Stimulated activated naive CD8-positive, alpha-beta T cell treated with anti-CD3 and anti-CD28 coated beads, Interleukin-15, Interleukin-2, amounts not matched to agents 100 U/mL and 50 U/mL, for 24 hours (primary cell): ENCODE measurements at regions not wholly inside any gene's neighbourhood (a gene's known extent, or its start where the extent isn't known, plus 50 kb on each side); places are given as distances from the start of the nearest gene placed in this dataset.

Experiments used
- ATAC-seq: fragments of 150-1000 bp; cut with Tn5 transposase; one replicate; pipeline ENCODE4 v1.10.0; 2021
- DNase-seq: peaks from one replicate; pipeline ENCODE4 v3.0.0; 2021

DNA sequence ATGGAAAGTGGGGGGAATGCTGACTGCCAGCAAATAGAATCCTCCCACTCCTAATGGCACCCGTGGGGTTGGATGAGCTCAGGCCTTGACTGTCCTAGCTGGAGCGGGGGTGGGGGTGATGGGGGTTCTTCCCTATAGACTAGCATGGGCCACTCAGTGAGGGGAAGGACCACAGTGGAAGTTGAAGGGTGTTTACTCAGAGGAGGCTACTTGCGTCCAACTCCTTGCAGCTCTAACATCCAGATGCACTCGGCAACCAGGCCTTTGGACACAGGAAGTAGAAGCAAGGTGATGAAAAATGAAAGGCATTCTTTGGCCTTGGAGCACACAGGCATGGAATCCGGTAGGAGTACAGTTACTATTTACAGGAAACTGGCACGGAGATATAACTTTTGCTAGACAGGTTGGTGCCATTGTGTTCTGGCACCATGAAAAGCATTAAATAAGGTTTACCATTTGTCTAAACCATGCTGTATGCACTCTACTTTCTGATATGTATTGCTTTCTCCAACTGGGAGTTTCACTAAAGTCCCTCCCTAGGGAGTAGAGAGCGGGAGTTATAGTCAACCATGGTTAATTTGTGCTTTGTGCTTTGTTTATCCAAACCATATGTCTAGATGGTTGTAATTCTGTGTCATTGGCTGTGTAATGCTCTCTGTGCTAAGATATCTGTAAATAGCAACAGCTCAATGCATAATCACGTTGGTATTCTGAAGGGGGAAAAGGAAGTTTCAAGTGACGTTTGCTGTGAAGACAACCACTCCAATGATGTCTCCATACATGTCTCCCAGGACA is 125.3 kb downstream of the TSHZ3 start:
- no peak for DNase-seq

DNA sequence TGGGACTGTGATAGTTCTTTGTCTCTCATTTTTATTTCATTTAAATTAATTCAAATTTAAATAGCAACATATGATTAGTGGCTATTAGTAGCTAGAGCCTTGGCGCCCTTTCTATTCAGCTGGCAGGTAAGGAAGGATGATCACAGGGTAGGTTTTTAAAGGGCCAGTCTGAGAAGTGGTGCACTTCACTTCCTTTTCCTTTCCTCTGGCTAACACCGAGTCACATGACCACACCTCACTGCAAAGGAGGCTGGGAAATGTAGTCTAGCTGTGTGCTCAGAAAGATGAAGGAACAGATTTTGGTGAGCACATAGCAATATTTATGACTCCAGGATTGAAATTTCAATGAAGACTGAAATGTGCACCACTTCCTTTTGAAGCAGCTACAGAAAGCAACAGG is 128.7 kb downstream of the TSHZ3 start:
- ATAC-seq = no peak
- peak; percentile 14 for DNase-seq

More for the DNA sequence above, 125.3 kb downstream of the TSHZ3 start:
- ATAC-seq = no peak

DNA sequence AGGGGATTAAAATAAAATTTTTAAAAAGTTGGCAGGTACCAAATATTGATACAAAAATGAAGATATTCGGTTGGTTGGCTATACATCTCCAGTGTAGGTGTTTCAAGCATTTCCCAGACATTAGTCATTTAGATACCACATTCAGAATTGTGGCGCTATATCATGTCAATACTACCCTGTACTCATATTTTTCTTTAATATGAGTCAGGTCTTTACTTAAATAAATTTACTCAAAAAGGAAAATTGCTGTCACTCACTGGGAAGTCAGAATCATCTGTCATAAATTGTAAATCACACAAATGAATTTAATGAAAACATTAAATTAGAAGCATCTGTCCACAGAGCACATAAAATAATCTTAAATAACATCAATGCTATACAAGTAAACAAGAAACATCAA is 134.2 kb downstream of the TSHZ3 start:
- ATAC-seq = peak; percentile 66
- DNase-seq = no peak

DNA sequence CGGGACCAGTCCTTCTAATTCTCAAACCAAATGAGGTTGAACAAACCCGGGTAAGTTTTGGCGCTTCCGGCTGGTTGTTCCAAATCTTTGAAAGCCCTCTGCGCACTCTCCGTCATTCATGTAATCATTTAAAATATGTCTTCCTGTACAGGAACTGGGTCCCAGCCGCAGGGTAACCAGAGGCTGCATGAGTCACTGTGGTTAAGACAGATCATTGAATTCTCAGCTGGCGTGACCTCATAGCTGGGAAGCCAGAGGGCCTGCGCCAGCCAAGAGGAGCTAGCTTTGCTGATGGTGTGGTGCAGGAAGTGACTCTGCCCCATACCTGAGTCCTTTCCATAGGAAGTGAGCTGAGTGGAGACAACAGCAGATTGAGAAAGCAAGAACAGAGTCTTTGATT is 135.2 kb downstream of the TSHZ3 start:
- peak; percentile 98 for ATAC-seq
- DNase-seq = peak; percentile 84

DNA sequence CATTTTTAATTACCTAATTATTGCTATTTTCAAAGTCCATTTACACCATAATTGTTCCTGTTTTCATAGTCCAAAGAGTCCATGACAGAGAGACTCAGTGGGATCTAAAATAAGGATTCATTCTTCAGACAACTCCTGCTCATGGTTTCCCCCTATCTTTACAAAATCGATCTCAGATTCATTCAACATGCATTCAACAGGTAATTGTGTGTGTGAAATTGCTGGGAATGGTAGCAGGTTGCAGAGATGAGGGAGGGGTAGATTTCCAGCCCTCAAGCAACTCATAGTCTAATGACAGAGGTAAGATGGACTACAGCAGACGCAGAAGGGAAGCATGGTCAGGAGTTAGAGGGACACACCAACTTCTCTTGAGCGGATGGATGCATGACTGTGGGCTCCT is 138.1 kb downstream of the TSHZ3 start:
- DNase-seq = no peak

DNA sequence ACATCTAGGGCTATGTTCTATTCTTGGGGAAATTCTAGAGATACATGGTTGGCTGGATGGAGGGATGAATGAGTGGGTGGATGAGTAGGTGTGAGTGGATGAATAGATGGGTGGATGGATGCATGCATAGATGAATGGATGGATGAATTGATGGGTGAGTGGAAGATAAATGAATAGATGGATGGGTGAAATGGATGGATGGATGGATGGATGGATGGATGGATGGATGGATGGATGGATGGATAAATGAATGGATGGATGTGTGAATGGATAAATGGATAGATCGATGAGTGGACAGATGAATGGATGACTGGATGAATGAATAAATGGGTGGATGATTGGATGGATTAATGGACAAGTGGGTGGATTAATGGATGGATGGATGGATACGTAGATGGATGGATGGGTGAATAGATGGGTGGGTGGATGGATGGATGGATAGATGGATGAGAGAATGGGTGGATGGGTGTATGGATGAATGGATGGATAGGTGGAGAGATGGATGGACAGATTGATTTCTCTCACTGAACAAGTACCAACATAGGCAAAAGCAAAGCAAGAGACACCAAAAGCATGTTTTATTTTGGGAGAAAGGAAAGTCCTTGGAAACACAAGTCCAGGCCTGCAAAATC is 143.2 kb downstream of the TSHZ3 start:
- ATAC-seq = no peak

More for the DNA sequence above, 138.1 kb downstream of the TSHZ3 start:
- no peak for ATAC-seq

DNA sequence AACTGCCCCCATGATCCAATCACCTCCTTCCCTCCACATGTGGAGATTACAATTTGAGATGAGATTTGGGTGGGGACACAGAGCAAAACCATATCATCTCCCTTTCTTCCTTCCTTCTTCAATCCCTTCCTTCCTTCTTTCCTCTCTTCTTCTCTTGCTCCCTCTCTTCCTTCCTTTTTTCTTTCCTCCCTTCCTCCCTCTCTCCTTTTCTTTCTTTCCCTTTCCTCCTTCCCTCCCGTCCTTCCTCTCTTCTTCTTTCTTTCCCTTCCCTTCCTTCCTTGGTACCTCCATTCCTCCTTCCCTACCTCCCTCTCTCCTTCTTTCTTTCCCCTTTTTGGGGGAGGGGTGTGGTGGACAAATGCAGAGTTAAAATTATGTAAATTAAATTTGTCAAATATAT is 145.1 kb downstream of the TSHZ3 start:
- no peak for DNase-seq
- ATAC-seq = no peak

More for the DNA sequence above, 143.2 kb downstream of the TSHZ3 start:
- no peak for DNase-seq

DNA sequence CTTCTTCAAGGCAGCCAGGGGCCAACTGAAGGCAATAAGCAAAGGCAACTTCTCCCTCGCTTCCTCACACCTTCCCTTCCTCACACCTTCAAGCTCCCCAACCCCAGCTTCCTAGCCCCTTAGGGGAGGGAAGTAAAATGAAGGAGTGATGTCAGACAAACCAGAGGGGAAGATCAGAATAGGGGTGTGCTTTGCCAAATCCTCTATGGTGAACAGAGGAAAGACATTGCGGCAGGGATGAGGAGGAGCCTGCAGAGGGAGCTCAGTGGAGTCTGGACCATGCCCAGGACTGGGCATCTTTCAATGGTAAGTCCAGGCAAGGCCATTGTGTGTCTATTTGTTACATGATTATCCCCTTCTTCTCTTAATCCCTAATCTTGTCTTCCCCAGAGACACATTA is 164.0 kb downstream of the TSHZ3 start:
- no peak for ATAC-seq
- DNase-seq = no peak

DNA sequence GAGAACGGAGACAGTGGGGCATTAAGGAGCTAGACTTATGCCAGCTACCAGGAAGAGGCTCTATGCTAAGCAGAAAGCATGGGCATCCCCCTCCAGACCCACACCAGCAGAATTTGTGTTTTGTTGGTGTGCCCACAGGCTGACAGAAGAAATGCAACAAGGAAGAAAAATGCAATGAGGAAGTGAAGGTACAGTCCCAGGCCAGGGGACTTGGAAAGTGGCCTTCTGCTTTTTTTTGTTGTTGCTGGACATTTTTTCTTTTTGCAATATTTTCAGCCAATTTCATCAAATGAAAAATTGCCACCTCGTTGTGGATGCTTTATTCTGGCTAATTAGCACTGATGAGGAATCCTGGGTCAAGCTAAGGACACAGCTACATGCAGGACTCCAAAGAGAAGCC is 167.7 kb downstream of the TSHZ3 start:
- no peak for DNase-seq
- ATAC-seq = no peak

DNA sequence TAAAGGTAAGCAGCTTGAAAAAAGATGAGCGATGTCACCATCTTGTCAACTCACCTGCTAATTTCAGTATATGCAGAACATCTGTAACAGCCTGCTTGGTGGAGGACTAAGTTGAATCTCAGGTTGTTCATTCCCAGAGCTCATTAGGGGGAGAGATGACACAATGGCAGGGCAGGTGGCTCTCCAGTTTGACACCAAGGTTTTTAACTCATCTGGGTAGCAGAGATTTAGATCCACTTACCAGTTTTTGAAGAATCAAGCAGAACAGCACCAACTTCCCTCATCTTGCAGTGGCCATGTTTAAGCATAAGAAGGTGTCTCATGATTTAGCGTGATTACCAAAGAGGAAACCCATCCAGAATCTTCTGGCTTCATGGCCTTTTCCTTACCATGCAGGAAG is 168.3 kb downstream of the TSHZ3 start:
- DNase-seq (no peak), ATAC-seq (no peak)

DNA sequence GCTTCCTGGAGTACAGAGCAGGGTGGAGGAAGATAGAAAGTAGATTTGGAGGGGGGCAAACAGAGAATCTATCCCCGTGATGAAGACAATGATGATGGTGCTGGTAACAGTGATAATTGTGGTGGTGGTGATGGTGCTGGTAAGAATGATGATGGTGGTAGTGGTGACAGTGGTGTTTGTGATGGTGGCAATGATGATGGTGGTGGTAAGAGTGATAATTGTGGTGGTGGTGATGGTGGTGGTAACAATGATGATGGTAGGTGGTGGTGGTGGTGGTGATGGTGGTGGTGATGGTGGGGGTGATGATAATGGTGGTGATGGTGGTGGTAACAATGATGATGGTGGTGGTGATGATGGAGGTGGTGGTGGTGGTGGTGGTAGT is 169.8 kb downstream of the TSHZ3 start:
- ATAC-seq = no peak
- DNase-seq = no peak

DNA sequence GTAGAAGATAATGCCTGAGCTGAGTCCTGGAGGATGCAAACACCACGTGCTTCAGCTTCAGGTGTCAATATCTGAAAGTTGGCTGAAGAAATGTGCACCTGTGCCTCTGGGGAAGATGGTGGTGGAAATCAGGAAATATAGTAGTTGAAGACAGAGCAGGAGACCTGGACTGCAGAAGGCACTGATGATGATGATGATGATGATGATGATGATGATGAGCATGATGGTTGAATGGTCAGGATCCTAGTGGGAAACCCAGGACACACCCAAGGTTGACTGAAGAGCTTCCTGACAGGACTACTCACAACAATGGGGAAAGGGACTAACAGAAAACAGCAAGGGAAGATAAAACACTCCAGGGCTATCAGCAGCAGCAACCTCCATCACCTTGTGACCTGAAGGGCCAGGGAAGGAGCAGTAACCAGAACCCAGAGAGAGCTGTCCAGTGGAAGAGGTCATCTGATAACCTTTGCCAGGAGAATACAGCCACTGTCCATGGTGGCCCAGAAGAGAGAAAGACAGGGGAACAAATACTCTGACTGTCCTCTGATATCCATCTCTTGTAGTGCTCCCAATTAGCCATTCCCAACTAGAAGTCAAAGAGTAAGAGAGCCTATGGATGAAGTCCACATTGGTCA is 170.3 kb downstream of the TSHZ3 start:
- no peak for DNase-seq
- no peak for ATAC-seq

DNA sequence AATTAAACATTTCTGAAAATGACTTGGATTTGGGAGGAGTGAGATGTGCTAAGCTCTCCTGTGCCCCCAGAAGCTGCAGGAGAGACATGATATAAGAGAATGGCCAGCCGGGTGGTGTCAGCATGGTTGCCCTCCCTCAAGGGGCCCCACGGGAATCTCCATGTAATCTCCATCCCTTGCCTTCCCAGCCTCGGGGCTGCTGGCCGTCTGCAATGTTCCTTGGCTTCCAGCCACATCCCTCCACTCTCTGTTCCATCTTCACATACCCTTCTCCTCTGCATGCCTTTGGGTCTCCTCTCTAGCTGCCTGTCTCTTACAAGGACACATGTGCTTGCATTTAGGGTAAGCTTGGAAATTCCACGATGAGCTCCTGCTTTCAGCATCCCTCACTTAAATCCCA is 172.0 kb downstream of the TSHZ3 start:
- DNase-seq (no peak), ATAC-seq (no peak)

DNA sequence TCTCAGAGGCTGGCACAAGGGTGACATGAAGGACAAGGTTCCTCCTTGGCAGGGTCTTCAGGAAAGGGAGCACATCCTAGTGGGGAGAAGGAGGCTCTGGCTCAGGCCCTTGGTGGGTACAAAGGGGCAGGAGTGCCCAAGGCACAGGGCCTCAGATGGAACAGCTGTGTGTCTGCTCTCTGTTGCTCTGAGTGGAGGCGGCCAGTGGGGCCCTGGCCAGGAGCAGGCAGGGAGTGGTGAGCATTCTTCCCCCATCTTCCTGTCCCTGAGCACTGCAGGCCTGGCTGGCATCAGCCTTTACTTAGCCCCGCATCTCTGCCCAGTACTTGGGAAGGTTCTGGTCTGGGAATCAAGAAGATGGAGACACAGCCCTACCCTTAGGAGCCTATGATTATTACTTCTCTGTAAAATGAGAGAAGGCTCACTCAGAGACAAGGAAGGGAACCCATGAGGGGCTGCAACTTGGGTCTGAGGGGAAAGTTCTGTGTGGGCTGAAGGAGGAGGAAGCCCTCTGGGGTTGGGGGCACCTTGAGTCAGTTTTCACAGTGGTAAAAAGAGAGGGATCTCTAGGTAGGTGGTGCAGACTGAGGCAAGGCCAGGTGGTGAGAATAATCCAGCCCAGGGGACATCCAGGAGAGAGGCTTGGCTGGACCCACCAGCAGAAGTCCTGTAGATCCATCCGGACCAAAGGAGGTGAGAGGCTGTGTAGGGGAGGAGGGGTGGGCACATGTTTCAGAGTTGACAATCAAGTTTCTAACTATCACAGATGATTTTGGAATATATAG is 173.5 kb downstream of the TSHZ3 start:
- no peak for DNase-seq
- no peak for ATAC-seq

DNA sequence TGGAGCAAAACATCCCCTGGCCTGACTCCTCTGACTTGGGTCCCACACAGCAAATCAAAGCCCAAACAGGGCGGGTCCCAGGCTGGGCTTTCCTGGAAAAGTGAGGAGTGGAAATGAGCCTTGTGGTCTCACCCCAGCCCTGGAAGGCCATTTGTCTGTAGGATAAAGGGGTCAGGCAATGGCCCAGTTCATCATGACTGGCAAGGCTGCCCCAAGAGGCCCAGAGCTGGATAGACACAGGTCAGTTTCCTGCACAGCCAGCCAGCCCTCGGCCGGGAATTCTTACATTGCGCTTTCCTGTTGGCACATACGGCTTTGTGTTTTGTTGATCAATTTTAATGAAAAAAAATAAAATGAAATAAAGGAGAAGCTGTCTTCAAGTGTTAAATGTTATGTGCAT is 174.3 kb downstream of the TSHZ3 start:
- no peak for ATAC-seq
- DNase-seq = no peak

DNA sequence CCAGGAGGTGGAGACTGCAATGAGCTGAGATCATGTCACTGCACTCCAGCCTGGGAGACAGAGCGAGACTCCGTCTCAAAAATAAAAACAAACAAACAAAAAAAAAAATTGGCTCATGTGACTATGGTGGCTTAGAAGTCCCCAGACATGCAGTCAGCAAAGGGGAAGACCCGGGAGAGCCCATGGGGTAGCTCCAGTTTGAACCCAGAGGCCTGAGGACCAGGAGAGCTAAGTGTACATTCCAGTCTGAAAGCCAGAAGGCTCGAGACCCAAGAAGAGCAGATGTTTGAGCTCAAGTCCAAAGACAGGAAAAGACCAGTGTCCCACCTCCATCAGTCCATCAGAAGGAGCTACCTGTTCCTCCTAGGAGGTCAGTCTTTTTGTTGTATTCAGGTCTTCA is 175.2 kb downstream of the TSHZ3 start:
- ATAC-seq = no peak
- DNase-seq = no peak

DNA sequence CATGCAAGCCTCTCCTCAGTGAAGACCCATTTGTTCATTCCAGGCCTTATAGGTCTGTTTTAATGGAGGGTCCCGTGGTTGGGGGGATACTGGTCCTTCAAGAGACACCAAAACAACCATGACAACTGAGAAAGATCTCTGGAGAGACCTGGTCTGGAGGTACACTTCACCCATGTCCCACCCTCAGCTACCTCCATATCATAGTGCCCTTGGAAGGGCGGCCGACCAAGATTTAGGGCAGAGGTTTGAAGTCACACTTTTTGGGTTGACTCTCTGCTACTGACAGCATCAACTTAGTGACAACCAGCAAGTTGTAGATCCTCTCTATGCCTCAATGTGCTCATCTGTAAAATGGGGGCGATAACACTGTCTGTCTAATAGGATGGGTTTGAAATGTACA is 177.3 kb downstream of the TSHZ3 start:
- no peak for DNase-seq

DNA sequence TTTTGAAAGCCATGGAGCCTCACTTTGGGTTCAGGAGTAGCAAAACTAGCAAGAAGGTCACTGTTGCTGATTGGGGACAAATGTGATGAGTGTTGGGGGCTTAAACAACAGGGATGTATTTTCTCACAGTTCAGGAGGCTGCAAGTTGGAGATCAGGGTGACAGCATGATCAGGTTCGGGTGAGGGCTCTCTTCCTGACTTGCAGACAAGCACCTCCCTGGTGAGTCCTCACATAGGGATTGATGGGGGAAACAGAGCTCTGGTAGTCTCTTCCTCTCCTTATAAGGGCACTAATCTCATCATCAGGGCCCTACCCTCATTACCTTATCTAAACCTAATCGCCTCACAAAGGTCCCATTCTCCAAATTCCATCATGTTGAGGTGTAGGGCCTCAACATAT is 179.2 kb downstream of the TSHZ3 start:
- DNase-seq (no peak), ATAC-seq (no peak)

More for the DNA sequence above, 177.3 kb downstream of the TSHZ3 start:
- no peak for ATAC-seq

DNA sequence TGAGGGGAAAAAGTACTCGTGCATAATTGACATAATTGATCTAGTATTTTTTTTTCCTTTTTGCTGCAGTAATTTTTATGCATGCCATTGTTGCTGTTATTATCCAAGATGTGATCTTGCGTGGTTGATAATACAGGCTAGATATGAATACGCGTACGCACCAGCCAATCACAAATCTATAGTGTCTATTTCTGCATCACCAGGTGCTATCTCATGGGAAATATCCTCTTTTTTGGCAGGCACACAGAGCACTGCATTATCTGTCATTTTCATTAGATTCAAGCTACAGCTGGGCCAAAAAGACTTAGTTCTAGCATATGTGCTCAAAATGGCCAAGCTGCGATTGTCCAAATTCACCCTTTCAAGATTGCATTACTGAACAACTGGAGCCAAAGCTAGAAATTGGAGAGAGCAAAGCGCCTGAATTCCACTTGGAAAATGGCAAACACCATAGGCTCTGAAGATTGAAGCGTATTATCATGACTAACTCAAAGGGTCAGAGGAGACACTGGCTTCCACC is 181.1 kb downstream of the TSHZ3 start:
- ATAC-seq (no peak), DNase-seq (no peak)

DNA sequence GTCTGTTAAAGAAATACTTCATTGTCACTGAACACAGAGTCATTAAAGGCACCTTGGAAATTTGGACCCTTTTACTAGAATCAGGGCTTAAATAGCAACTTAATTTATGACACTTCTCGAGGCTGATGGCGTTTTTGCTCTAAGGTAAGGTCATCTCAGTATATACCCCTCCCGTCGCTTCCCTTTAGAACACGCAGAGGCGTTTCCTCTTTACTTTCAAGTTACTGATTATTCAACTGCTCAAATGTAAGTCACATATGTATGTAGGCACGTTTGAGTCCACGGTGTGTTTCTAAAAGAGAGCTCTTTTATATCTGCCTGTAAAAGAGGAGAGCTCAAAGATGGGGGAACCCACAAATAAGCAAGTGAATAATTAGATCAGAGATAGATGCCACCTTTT is 181.5 kb downstream of the TSHZ3 start:
- DNase-seq (no peak), ATAC-seq (no peak)

DNA sequence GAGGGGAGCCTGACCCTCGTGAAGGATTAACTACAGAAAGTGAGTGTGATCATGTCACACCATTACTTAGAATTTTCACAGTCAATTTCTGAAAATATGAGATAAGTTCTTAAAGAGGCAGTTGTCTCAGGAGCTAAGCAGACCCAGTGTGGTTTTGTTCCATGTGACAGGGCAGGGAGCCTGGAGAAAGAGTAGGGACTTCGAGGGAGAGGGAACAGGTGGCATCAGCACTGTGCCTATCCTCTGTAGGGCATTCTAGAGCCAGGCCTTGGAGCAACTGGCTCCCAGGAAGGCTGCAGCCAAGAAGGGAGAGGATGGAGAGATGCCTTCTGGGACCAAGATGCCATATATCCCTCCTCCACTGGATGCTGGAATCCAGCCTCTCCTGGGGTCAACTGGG is 183.0 kb downstream of the TSHZ3 start:
- no peak for ATAC-seq

DNA sequence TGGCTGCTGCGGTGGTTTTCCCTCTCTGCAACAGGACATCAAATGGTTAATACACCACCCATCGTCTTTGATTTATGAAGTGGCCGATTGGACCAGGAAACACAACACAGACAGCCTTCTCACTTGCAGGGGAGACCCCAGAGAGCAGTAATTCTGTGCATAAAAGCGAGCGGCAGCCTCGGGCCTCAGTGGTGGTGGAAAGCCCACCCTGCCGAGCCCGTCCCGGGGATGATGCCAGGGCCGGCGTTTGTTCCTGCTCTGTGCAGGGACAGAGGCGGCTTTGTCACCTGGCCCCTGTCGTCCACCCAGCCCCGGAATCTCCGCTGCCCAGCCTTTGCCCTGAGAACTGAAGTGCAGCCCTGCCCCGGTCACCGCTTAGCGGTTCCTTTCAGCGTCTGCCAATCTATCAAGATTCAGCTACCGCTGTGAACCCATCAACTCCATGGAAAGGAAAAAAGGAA is 184.4 kb downstream of the TSHZ3 start:
- no peak for ATAC-seq
- no peak for DNase-seq

More for the DNA sequence above, 183.0 kb downstream of the TSHZ3 start:
- DNase-seq = no peak
